ENCODE measurements at regions not wholly inside any gene's neighbourhood (a gene's known extent, or its start where the extent isn't known, plus 50 kb on each side); places are given as distances from the start of the nearest gene placed in this dataset.

GRCh38 chr20:11437611-11438380 lies 479.9 kb upstream of the BTBD3 start:
- DNase-seq (ENCODE audit: low spot score), result no peak

GRCh38 chr20:11438412-11438811 lies 479.3 kb upstream of the BTBD3 start:
- DNase-seq (ENCODE audit: low spot score), result no peak

- DNase-seq (ENCODE audit: low spot score), result no peak
These were observed 474.1 kb upstream of the BTBD3 start for GRCh38 chr20:11443382-11444119.

- no peak for DNase-seq (ENCODE audit: low spot score)
These were observed 472.5 kb upstream of the BTBD3 start for GRCh38 chr20:11445161-11445560.

GRCh38 chr20:11445891-11446290 lies 471.8 kb upstream of the BTBD3 start:
- DNase-seq (ENCODE audit: low spot score), result no peak

- no peak for DNase-seq (ENCODE audit: low spot score)
These were observed 470.2 kb upstream of the BTBD3 start for GRCh38 chr20:11447371-11448100.

GRCh38 chr20:11448554-11448953 lies 469.1 kb upstream of the BTBD3 start:
- no peak for DNase-seq (ENCODE audit: low spot score)

- DNase-seq (ENCODE audit: low spot score), result no peak
These were observed 465.9 kb upstream of the BTBD3 start for GRCh38 chr20:11451793-11452291.

GRCh38 chr20:11452326-11452725 lies 465.4 kb upstream of the BTBD3 start:
- DNase-seq (ENCODE audit: low spot score), result no peak

- no peak for DNase-seq (ENCODE audit: low spot score)
These were observed 464.3 kb upstream of the BTBD3 start for GRCh38 chr20:11453430-11453829.

DNA sequence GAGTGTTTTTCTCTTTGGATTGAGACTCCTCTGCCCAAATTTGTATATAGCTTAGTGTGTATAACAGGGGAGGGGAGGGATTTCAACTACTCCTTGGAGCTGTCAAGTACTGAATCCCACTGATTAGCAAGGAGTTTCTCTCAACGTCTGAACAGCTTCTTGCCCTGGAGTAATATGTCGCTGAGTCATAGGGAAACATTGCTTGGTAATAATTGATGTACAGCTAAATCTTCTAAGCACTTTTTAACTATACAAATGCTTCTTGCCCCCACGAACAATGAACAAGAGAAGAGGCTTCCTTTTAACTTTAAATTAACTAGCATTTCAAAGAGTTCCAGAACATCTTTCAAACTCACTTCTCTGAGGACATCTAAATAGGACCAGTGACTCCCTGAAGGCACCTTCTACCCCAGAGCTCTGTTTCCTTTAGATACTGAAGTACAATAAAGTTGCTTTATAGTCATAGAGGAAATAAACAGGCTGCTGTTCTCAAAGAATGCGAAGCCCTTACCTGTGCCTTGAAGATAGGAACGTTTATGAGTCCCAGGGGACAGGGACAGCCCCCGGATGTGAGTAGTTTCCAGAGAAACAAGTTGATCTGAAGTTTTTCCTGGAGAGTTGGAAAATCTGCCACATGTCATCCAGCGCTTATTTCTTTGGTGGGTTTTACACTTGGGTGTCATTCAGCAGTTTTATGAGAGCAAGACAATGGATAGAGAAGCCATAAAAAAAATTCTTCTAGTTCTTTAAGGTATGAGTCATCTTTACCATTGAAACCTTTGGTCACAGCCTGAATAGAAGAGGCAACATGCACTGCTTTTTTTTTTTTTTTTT lies 462.5 kb upstream of the BTBD3 start:
- peak; percentile 88 for DNase-seq (ENCODE audit: low spot score)

- no peak for DNase-seq (ENCODE audit: low spot score)
These were observed 460.2 kb upstream of the BTBD3 start for GRCh38 chr20:11457488-11457887.

- DNase-seq (ENCODE audit: low spot score), result no peak
These were observed 458.4 kb upstream of the BTBD3 start for GRCh38 chr20:11459090-11459890.

- no peak for DNase-seq (ENCODE audit: low spot score)
These were observed 450.3 kb upstream of the BTBD3 start for GRCh38 chr20:11467436-11467835.

DNA sequence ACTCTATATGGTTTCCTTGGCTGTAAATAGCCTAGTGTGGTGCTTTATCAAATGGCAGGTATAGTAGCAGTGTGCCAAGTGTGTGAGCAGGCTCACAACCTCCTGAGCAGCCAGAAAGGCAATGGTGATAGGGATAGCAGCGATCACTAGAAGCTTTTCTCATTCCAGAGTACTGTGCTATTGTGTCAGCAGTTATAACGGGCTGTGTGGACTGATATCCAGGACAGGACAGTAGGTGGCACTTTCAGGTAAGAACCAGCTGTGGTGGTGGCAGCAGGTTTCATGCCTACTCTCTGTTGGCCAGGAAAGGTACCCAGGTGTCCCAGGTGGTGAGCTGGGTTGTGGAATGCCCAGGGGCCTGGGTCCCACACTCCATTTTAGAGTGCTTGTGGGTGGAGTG lies 448.8 kb upstream of the BTBD3 start:
- DNase-seq (ENCODE audit: low spot score), result no peak

DNA sequence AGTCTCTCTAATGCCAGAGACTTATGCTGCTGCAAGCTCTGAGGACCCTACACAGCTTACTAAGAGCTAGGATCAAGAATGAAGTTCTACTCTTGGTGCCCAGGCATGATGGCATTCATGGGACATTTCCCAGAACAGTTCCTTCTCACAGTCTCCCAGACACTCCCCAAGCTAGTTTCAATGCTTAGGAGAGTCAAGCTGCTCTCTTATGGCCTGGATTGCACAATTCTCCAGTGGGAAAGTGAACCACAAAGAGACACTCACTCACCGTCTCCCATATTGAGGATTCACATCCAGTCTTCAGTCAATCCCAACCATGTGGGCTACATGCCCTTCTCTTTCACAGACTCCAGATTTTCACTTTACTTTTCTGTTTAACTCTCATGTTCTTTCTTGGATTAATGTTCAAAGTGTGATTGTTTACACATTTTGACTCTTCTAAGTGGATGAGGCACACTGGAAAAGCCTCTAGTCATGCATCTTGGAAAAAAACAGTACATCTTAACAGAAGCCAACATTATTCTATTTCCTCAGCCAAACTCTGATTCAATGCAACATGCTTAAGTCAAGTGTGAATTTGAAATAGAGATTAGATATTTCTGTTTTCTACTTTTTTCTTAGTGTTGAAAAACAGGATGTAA lies 447.8 kb upstream of the BTBD3 start:
- no peak for DNase-seq (ENCODE audit: low spot score)

GRCh38 chr20:11473983-11474382 lies 443.7 kb upstream of the BTBD3 start:
- DNase-seq (ENCODE audit: low spot score), result no peak

GRCh38 chr20:11483697-11484096 lies 434.0 kb upstream of the BTBD3 start:
- no peak for DNase-seq (ENCODE audit: low spot score)

DNA sequence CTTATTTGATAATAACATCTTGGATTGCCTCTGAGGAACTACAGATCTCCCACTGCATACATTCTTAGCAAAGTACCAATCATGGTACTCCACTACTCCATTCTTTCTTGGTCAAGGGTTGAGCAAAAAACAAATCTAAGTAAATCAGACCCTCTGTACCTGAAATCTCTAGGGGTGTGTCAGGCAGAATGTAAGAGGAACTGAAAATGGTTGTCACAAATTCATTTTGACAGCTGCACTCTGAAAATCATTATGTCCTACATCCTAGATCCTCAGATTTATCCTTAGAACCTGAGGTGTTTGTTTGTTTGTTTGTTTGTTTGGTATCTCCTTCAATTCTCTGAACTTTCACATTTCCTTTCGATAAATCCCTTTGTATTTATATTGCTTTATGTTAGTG lies 433.2 kb upstream of the BTBD3 start:
- DNase-seq (ENCODE audit: low spot score), result no peak

GRCh38 chr20:11492386-11492785 lies 425.3 kb upstream of the BTBD3 start:
- DNase-seq (ENCODE audit: low spot score), result no peak

Data from HT-29 (cell line).